GM23338 (cell line): ENCODE measurements at regions not wholly inside any gene's neighbourhood (a gene's known extent, or its start where the extent isn't known, plus 50 kb on each side); places are given as distances from the start of the nearest gene placed in this dataset.

Experiments used
- CREB1 ChIP-seq: fragments of 250-450 bp; sonication (Bioruptor Pico); IDR thresholded peaks from 2 replicates; pipeline ENCODE4 v1.5.0; 2020; ENCODE audit warnings: low read depth, mild to moderate bottlenecking, moderate library complexity
- CTCF ChIP-seq, 2 experiments: fragments of 200-600 bp in 1 of 2; sonication (generic) in 1 of 2; conservative IDR thresholded peaks; 2 replicates each; pipeline versions ENCODE4 v1.5.1 to v1.6.1; 2016 to 2017; ENCODE audit warnings: antibody characterized with exemption in 2 of 2, low read depth in 2 of 2, mild to moderate bottlenecking in 2 of 2, moderate library complexity in 1 of 2
- EZH2 ChIP-seq: fragments of 200-600 bp; sonication (generic); IDR thresholded peaks from one replicate; pipeline ENCODE4 v1.8.0; 2017; ENCODE audit warnings: antibody characterized with exemption, mild to moderate bottlenecking, low read depth; ENCODE audit not compliant: unreplicated experiment
- EZH2phosphoT487 ChIP-seq: fragments of 200-600 bp; sonication (generic); IDR thresholded peaks from one replicate; pipeline ENCODE4 v1.8.1; 2018; ENCODE audit warnings: antibody characterized with exemption; ENCODE audit not compliant: unreplicated experiment
- JUNB ChIP-seq: IDR thresholded peaks from one replicate; pipeline ENCODE4 v1.6.1; 2016; ENCODE audit warnings: antibody characterized with exemption; ENCODE audit not compliant: unreplicated experiment
- STAT1 ChIP-seq: IDR thresholded peaks from one replicate; pipeline ENCODE4 v1.6.1; 2016; ENCODE audit warnings: antibody characterized with exemption; ENCODE audit not compliant: unreplicated experiment

- TF ChIP-seq STAT1 (no peak), CTCF (conservative IDR thresholded peaks at IDR 0.05; ENCODE audit: low read depth in 2 of 2) (no peak), EZH2phosphoT487 (no peak), JUNB (no peak), CREB1 (CRISPR knock-in tag) (no peak), EZH2 (no peak)
These were observed 484.8 kb downstream of the PREX1 start for GRCh38 chr20:48342822-48343513.
